DOHH2 (cell line): ENCODE measurements at regions not wholly inside any gene's neighbourhood (a gene's known extent, or its start where the extent isn't known, plus 50 kb on each side); places are given as distances from the start of the nearest gene placed in this dataset.

Experiments
- H3F3A ChIP-seq: fragments of 200-600 bp; sonication (generic), shearing (Covaris generic); 2 replicates; pipeline ENCODE4 v1.6.0; 2016; ENCODE audit warnings: antibody characterized with exemption, mild to moderate bottlenecking; ENCODE audit not compliant: control insufficient read depth, insufficient read depth
- H3K27ac ChIP-seq: fragments of 200-600 bp; sonication (generic); 2 replicates; pipeline ENCODE4 v1.5.1; 2014; ENCODE audit warnings: low read depth, mild to moderate bottlenecking, low read length, moderate library complexity
- H3K27me3 ChIP-seq: fragments of 200-600 bp; sonication (generic); 2 replicates; pipeline ENCODE4 v1.6.1; 2014; ENCODE audit warnings: mild to moderate bottlenecking, low read length, mixed read lengths; ENCODE audit not compliant: control insufficient read depth
- H3K36me3 ChIP-seq: fragments of 200-600 bp; sonication (generic); 2 replicates; pipeline ENCODE4 v1.6.1; 2014; ENCODE audit warnings: mild to moderate bottlenecking, low read length, moderate library complexity, mixed read lengths; ENCODE audit not compliant: control insufficient read depth
- H3K4me1 ChIP-seq: fragments of 200-600 bp; sonication (generic); 2 replicates; pipeline ENCODE4 v1.6.1; 2014; ENCODE audit warnings: mild to moderate bottlenecking, low read length, mixed read lengths; ENCODE audit not compliant: control insufficient read depth
- H3K4me2 ChIP-seq: fragments of 200-600 bp; sonication (generic); 2 replicates; pipeline ENCODE4 v1.6.0; 2014; ENCODE audit warnings: mild to moderate bottlenecking, low read length, moderate library complexity
- H3K4me3 ChIP-seq: fragments of 200-600 bp; sonication (generic); 2 replicates; pipeline ENCODE4 v1.5.1; 2014; ENCODE audit warnings: mild to moderate bottlenecking, low read length, mixed read lengths
- H3K79me2 ChIP-seq: fragments of 200-600 bp; sonication (generic); 2 replicates; pipeline ENCODE4 v1.6.1; 2014; ENCODE audit warnings: mild to moderate bottlenecking, low read length, mixed read lengths; ENCODE audit not compliant: control insufficient read depth
- H3K9me2 ChIP-seq: fragments of 200-600 bp; sonication (generic); replicated peaks from 2 replicates; pipeline ENCODE4 v1.6.1; 2014; ENCODE audit warnings: mild to moderate bottlenecking, low read length, mixed read lengths; ENCODE audit not compliant: control insufficient read depth
- H3K9me3 ChIP-seq: fragments of 200-600 bp; sonication (generic); 2 replicates; pipeline ENCODE4 v1.6.1; 2014; ENCODE audit warnings: antibody characterized with exemption, low read length, mixed read lengths; ENCODE audit not compliant: control insufficient read depth, insufficient read depth
- H4K20me1 ChIP-seq: fragments of 200-600 bp; sonication (generic); 2 replicates; pipeline ENCODE4 v1.6.0; 2014; ENCODE audit warnings: low read depth, mild to moderate bottlenecking, antibody characterized with exemption, low read length, moderate library complexity; ENCODE audit not compliant: control insufficient read depth, insufficient read depth
- EZH2phosphoT487 ChIP-seq: fragments of 200-600 bp; sonication (generic); IDR thresholded peaks from 2 replicates; pipeline ENCODE4 v1.6.1; 2017; ENCODE audit warnings: borderline replicate concordance, mild to moderate bottlenecking, antibody characterized with exemption, low read length, moderate library complexity, mixed read lengths
- TF ChIP-seq, protein P1 (sequence below): fragments of 200-600 bp; sonication (generic); IDR thresholded peaks from one replicate; pipeline ENCODE4 v1.5.1; 2014; ENCODE audit warnings: antibody characterized with exemption, mild to moderate bottlenecking, low read depth, low read length; ENCODE audit not compliant: poor library complexity, severe bottlenecking

DNA sequence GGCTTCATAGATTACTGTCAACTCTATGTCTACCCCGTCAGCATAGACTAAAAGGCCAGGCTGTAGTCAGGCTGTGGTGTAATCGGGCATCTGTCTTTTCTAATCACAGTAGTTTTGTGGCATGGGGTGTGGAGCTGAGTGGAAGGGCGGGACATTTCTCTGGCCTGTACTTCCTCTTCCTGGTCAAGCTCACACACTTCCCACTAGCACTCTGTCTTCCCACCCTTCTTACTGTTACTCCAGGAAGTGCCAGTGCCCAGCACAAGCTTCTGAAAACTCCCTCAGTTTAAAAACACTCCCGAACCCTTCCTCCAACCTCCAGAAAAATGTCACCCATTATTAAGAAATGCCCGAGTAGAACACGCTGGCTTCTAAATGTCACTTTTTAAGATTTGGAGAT lies 229.8 kb downstream of the KLF5 start:
- Histone ChIP-seq H3K9me3 (no peaks in the 10 kb centered on the region), H4K20me1 (no peaks in the 10 kb centered on the region), H3F3A (no peaks in the 10 kb centered on the region), H3K79me2 (no peaks in the 10 kb centered on the region), H3K9me2 (no peaks in the 10 kb centered on the region), H3K4me1 (no peaks in the 10 kb centered on the region), H3K36me3 (no peaks in the 10 kb centered on the region), H3K27ac (no peak overlapping the region), H3K27me3 (no peaks in the 10 kb centered on the region), H3K4me3 (no peak overlapping the region), H3K4me2 (no peak overlapping the region)
- TF ChIP-seq, protein P1, sequence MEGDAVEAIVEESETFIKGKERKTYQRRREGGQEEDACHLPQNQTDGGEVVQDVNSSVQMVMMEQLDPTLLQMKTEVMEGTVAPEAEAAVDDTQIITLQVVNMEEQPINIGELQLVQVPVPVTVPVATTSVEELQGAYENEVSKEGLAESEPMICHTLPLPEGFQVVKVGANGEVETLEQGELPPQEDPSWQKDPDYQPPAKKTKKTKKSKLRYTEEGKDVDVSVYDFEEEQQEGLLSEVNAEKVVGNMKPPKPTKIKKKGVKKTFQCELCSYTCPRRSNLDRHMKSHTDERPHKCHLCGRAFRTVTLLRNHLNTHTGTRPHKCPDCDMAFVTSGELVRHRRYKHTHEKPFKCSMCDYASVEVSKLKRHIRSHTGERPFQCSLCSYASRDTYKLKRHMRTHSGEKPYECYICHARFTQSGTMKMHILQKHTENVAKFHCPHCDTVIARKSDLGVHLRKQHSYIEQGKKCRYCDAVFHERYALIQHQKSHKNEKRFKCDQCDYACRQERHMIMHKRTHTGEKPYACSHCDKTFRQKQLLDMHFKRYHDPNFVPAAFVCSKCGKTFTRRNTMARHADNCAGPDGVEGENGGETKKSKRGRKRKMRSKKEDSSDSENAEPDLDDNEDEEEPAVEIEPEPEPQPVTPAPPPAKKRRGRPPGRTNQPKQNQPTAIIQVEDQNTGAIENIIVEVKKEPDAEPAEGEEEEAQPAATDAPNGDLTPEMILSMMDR, result no peak
- no peak for TF ChIP-seq EZH2phosphoT487

DNA sequence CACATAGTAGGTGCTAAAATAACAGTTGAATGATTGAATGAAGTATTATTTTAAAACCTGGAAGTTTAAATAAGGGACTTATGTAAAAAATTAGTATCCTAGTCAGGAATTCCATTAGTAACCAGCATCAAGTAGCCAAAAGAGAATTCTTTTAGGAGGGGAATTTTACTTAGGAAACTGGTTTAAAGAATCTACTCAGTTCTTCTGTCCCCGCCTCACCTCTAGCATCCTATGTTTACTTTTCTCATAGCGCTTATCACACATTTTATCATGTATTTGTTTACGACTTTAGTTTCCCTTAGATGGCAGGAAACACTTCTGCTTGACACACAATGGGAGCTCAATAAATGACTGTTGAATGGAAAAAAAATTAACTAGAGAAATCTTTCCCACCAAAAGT lies 229.0 kb downstream of the KLF5 start:
- Histone ChIP-seq H3K79me2 (no peaks in the 10 kb centered on the region), H3K9me3 (no peaks in the 10 kb centered on the region), H3K9me2 (no peaks in the 10 kb centered on the region), H4K20me1 (no peaks in the 10 kb centered on the region), H3K4me1 (no peaks in the 10 kb centered on the region), H3K4me2 (no peak overlapping the region), H3K4me3 (no peak overlapping the region), H3K27ac (no peak overlapping the region), H3K27me3 (no peaks in the 10 kb centered on the region), H3K36me3 (no peaks in the 10 kb centered on the region), H3F3A (no peaks in the 10 kb centered on the region)
- TF ChIP-seq, protein P1, result no peak
- TF ChIP-seq EZH2phosphoT487, result no peak

DNA sequence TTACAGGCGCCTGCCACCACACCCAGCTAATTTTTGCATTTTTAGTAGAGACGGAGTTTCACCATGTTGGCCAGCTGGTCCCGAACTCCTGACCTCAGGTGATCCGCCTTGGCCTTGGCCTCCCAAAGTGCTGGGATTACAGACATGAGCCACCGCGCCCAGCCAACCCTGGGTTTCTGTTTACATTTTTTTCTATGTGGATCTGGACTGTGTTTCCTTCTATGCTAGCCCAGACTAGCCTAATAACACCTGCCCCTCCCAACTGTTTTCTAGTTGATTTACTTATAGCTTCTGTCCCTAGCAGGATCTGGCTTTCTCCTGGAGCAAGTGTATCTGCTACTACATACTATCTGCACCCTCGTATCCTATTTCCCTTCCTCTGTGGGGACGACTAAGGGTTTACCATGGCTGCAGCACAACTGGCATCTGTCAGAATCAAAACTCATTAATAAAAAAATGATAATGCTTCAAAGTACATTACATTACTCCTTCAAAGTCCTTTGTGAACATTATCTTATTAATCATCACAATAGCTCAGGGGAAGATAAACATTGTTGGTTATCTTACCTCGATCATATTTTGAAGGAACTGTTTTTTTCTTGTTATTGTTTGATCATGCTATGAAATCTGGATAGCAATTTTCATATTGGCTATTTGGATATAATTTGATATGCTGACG lies 228.3 kb downstream of the KLF5 start:
- Histone ChIP-seq H3F3A (no peaks in the 10 kb centered on the region), H3K9me2 (no peaks in the 10 kb centered on the region), H3K9me3 (no peaks in the 10 kb centered on the region), H3K79me2 (no peaks in the 10 kb centered on the region), H3K27ac (no peak overlapping the region), H3K27me3 (no peaks in the 10 kb centered on the region), H3K4me1 (no peaks in the 10 kb centered on the region), H3K4me3 (no peak overlapping the region), H4K20me1 (no peaks in the 10 kb centered on the region), H3K4me2 (no peak overlapping the region), H3K36me3 (no peaks in the 10 kb centered on the region)
- TF ChIP-seq EZH2phosphoT487, result no peak
- TF ChIP-seq, protein P1, result no peak
